Activated CD8-positive, alpha-beta memory T cell treated with anti-CD3 and anti-CD28 coated beads, Interleukin-2, amount 10 ng/mL, durations not matched to agents 7 days and 5 days (primary cell): ENCODE measurements at regions not wholly inside any gene's neighbourhood (a gene's known extent, or its start where the extent isn't known, plus 50 kb on each side); places are given as distances from the start of the nearest gene placed in this dataset.

Experiments used
- ATAC-seq: fragments of 150-1000 bp; cut with Tn5 transposase; one replicate; pipeline ENCODE4 v1.10.0; 2021; ENCODE audit warnings: moderate library complexity
- CTCF ChIA-PET: fragments of 350-600 bp; sonication (Branson Sonifier 250); formaldehyde crosslinking; loops from one replicate; lab custom pipeline; 2021; ENCODE audit warnings: antibody characterized with exemption; lab: Charles Lee
- DNase-seq: peaks from one replicate; pipeline ENCODE4 v3.0.0-alpha.2; 2020
- H3K27ac Mint-ChIP-seq: one replicate; pipeline ENCODE4 v1.8.0; 2021; ENCODE audit warnings: mild to moderate bottlenecking, mixed read lengths
- H3K27me3 Mint-ChIP-seq: one replicate; pipeline ENCODE4 v1.8.0; 2021; ENCODE audit warnings: mixed read lengths
- H3K36me3 Mint-ChIP-seq: one replicate; pipeline ENCODE4 v1.8.0; 2021; ENCODE audit warnings: mild to moderate bottlenecking, mixed read lengths
- H3K4me1 Mint-ChIP-seq: one replicate; pipeline ENCODE4 v1.8.0; 2021; ENCODE audit warnings: mixed read lengths
- H3K4me3 Mint-ChIP-seq: one replicate; pipeline ENCODE4 v1.8.0; 2021; ENCODE audit warnings: mild to moderate bottlenecking, moderate library complexity, mixed read lengths
- H3K9me3 Mint-ChIP-seq: one replicate; pipeline ENCODE4 v1.8.0; 2022; ENCODE audit warnings: low read depth, mixed read lengths

- H3K27me3 Mint-ChIP-seq = no peaks in the 10 kb centered on the region
- no peak for ATAC-seq
- no peak overlapping the region for H3K4me3 Mint-ChIP-seq
- no peak for DNase-seq
- CTCF ChIA-PET = no interaction called here
- H3K4me1 Mint-ChIP-seq = no peaks in the 10 kb centered on the region
- no peak overlapping the region for H3K27ac Mint-ChIP-seq
- H3K9me3 Mint-ChIP-seq = peaks cover 3% of the 10 kb centered on the region
- H3K36me3 Mint-ChIP-seq = no peaks in the 10 kb centered on the region
Measured at GRCh38 chr3:78405745-78406144, 1362.1 kb downstream of the ROBO1 start.

DNA sequence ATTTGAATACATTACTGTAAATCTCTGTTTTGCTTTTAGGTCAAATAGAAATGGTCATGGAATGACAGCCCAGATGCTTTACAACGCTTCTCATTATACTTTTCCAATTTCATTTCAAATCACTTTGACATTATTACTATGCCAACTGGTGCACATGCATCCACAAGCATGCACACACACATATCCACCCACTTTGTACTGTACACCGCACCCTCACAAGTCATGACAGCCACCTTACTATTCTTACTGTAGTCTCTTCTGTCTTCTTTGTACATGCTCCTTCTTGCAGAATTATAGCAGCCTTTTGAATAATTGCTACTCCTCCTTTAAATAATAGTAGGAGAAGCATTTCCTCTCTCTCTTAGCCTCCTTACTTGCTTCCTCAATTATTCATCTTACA, 1361.4 kb downstream of the ROBO1 start:
- Mint-ChIP-seq H3K9me3 (peaks cover 3% of the 10 kb centered on the region), H3K27me3 (no peaks in the 10 kb centered on the region), H3K4me3 (no peak overlapping the region), H3K4me1 (no peaks in the 10 kb centered on the region), H3K36me3 (no peaks in the 10 kb centered on the region), H3K27ac (no peak overlapping the region)
- CTCF ChIA-PET = no interaction called here
- no peak for ATAC-seq
- DNase-seq = no peak

- no peaks in the 10 kb centered on the region for H3K4me1 Mint-ChIP-seq
- CTCF ChIA-PET = no interaction called here
- ATAC-seq (no peak), DNase-seq (no peak)
- peaks cover 3% of the 10 kb centered on the region for H3K9me3 Mint-ChIP-seq
- H3K36me3 Mint-ChIP-seq = no peaks in the 10 kb centered on the region
- no peak overlapping the region for H3K27ac Mint-ChIP-seq
- H3K27me3 Mint-ChIP-seq = no peaks in the 10 kb centered on the region
- no peak overlapping the region for H3K4me3 Mint-ChIP-seq
Measured at GRCh38 chr3:78410077-78410476, 1357.7 kb downstream of the ROBO1 start.

- CTCF ChIA-PET = no interaction called here
- Mint-ChIP-seq H3K27ac (no peak overlapping the region), H3K9me3 (peaks cover 1% of the 10 kb centered on the region), H3K4me3 (no peak overlapping the region), H3K36me3 (no peaks in the 10 kb centered on the region), H3K4me1 (no peaks in the 10 kb centered on the region), H3K27me3 (no peaks in the 10 kb centered on the region)
- no peak for ATAC-seq
- no peak for DNase-seq
Measured at GRCh38 chr3:78414261-78414660, 1353.5 kb downstream of the ROBO1 start.

DNA sequence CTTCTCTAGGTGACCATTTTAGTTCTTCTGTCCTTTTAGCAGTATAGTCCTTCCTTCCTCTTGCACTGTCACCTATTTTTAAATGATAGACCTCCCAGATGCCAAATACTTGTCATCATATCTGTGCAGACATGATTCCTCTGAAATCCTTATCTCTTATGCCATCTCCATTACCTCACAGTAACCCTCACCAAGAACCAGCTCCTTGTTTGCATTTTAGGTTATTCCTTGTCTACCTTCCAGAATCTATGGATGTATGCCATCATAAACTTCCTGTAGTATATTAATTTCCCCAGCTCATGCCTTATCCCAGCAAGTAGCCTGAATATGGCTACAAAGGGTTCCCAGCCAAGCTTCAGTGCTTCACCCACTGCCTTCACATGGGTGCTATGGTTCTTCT, 1347.2 kb downstream of the ROBO1 start:
- ATAC-seq = no peak
- no peaks in the 10 kb centered on the region for H3K36me3 Mint-ChIP-seq
- no peak overlapping the region for H3K27ac Mint-ChIP-seq

DNA sequence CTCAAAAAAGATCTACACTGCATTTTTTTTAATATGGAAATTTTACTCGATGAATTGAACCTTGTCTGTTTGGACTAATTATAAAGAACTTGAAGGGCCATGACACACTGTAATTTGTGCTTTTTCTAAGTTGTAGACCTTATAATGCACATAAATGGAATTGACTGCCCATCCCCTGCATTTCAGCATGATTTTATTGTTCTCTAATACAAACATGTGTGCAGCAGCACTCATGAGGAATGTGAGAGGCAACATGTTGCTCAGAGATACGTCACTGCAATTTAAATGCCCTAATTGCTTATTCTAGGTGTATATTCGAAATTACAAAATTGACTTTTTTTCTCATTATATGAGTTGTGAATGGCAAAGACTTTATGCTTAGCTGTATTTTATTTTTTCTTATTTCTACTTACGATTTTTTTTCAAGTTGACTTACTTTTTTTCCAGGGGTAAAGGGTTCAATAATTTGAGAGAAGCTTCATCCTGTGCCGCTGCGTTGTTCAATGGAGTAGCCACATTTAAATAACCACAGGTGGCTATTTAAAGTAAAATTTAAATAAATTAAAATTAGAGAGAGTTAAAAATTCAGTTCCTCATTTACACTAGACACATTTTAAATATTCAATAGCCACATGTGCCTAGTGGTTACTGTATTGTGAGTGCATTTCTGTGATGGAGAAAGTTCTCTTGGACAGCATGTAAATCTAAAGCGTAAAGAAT, 1346.4 kb downstream of the ROBO1 start:
- no peak overlapping the region for H3K27ac Mint-ChIP-seq
- CTCF ChIA-PET = no interaction called here
- ATAC-seq = no peak

More for the DNA sequence above, 1347.2 kb downstream of the ROBO1 start:
- DNase-seq = no peak
- Mint-ChIP-seq H3K4me3 (no peak overlapping the region), H3K9me3 (peaks cover 11% of the 10 kb centered on the region), H3K27me3 (no peaks in the 10 kb centered on the region), H3K4me1 (no peaks in the 10 kb centered on the region)
- CTCF ChIA-PET = no interaction called here

GRCh38 chr3:78424656-78425055, 1343.1 kb downstream of the ROBO1 start:
- Mint-ChIP-seq H3K4me1 (no peaks in the 10 kb centered on the region), H3K9me3 (peaks cover 10% of the 10 kb centered on the region)
- ATAC-seq = no peak

More for the DNA sequence above, 1346.4 kb downstream of the ROBO1 start:
- Mint-ChIP-seq H3K4me1 (no peaks in the 10 kb centered on the region), H3K4me3 (no peak overlapping the region), H3K27me3 (no peaks in the 10 kb centered on the region), H3K36me3 (no peaks in the 10 kb centered on the region), H3K9me3 (peaks cover 11% of the 10 kb centered on the region)
- DNase-seq = no peak

DNA sequence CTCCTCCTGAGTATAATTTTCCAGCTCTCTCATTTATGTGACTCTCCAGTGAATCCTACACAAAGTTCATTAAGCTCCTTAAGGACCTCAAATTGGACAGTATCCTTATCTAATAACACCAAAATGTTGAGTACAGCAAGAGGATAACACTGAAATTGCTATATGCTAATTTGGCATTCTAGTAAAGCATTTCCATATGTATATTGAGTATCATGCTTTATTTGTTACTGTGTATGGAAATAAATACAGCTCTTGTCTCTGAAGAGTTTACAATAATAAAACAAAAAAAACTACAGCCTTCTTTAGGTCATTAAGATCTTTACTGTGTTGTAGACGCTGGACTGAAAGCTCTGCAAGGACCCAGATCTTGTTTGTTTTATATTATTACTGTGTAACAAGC, 1341.3 kb downstream of the ROBO1 start:
- no peaks in the 10 kb centered on the region for H3K4me1 Mint-ChIP-seq
- ATAC-seq (no peak), DNase-seq (no peak)
- H3K36me3 Mint-ChIP-seq = no peaks in the 10 kb centered on the region
- CTCF ChIA-PET = no interaction called here
- H3K27me3 Mint-ChIP-seq = no peaks in the 10 kb centered on the region
- H3K27ac Mint-ChIP-seq = no peak overlapping the region
- peaks cover 7% of the 10 kb centered on the region for H3K9me3 Mint-ChIP-seq
- H3K4me3 Mint-ChIP-seq = no peak overlapping the region

More at GRCh38 chr3:78424656-78425055, 1343.1 kb downstream of the ROBO1 start:
- CTCF ChIA-PET = no interaction called here
- Mint-ChIP-seq H3K4me3 (no peak overlapping the region), H3K27me3 (no peaks in the 10 kb centered on the region), H3K27ac (no peak overlapping the region), H3K36me3 (no peaks in the 10 kb centered on the region)
- no peak for DNase-seq

DNA sequence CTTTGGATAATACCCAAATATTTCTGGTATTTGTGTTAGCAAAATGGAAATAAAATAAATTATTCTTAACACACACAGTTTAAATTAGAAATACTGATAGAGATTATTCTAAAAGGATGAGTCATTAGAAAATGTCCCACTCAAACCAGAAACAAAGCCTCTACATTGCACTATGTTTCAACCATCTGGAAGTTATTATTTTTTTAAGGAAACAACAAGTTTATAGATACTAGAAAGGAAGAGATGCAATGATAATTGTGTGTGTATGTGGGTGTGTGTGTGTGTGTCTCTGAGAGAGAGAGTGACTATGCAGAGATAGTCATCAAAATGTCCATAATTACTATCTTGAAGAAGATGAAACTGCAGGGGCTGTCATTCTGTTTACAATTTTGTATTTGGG, 1340.5 kb downstream of the ROBO1 start:
- H3K4me3 Mint-ChIP-seq = no peak overlapping the region
- peaks cover 7% of the 10 kb centered on the region for H3K9me3 Mint-ChIP-seq
- CTCF ChIA-PET = no interaction called here
- DNase-seq (no peak), ATAC-seq (no peak)
- no peaks in the 10 kb centered on the region for H3K36me3 Mint-ChIP-seq
- H3K4me1 Mint-ChIP-seq = no peaks in the 10 kb centered on the region
- no peak overlapping the region for H3K27ac Mint-ChIP-seq
- H3K27me3 Mint-ChIP-seq = no peaks in the 10 kb centered on the region

GRCh38 chr3:78430741-78431140, 1337.1 kb downstream of the ROBO1 start:
- ATAC-seq = no peak
- H3K4me1 Mint-ChIP-seq = no peaks in the 10 kb centered on the region
- no peak for DNase-seq
- H3K36me3 Mint-ChIP-seq = no peaks in the 10 kb centered on the region
- H3K9me3 Mint-ChIP-seq = peaks cover 3% of the 10 kb centered on the region
- CTCF ChIA-PET = no interaction called here
- no peak overlapping the region for H3K4me3 Mint-ChIP-seq
- no peaks in the 10 kb centered on the region for H3K27me3 Mint-ChIP-seq
- no peak overlapping the region for H3K27ac Mint-ChIP-seq

DNA sequence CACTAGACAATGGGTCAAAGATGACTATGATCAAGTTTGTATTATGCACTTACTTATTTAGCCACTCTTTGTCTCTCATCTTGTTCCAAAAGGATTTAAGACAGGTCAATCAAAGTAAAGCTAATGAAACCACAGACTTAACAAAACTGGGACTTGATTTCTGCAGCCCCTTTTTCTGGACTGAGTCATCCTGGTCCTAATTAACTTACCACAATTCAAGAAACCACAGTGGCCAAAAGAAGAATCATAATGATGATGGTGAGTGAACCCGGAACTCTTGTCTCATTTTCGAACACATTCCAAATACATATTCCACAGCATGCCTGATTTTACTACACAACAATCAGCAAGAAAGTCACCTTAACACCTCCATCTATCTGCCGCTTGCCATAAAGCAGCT, 1333.0 kb downstream of the ROBO1 start:
- no peak for DNase-seq
- no peak for ATAC-seq
- Mint-ChIP-seq H3K36me3 (no peaks in the 10 kb centered on the region), H3K27ac (no peak overlapping the region), H3K4me1 (no peaks in the 10 kb centered on the region), H3K9me3 (peaks cover 7% of the 10 kb centered on the region), H3K4me3 (no peak overlapping the region), H3K27me3 (no peaks in the 10 kb centered on the region)
- CTCF ChIA-PET = no interaction called here

- no peak overlapping the region for H3K4me3 Mint-ChIP-seq
- no peak for DNase-seq
- no peaks in the 10 kb centered on the region for H3K27me3 Mint-ChIP-seq
- peaks cover 11% of the 10 kb centered on the region for H3K9me3 Mint-ChIP-seq
- no peaks in the 10 kb centered on the region for H3K36me3 Mint-ChIP-seq
- ATAC-seq = no peak
- CTCF ChIA-PET = no interaction called here
- H3K4me1 Mint-ChIP-seq = no peaks in the 10 kb centered on the region
- no peak overlapping the region for H3K27ac Mint-ChIP-seq
Measured at GRCh38 chr3:78455166-78455565, 1312.6 kb downstream of the ROBO1 start.

DNA sequence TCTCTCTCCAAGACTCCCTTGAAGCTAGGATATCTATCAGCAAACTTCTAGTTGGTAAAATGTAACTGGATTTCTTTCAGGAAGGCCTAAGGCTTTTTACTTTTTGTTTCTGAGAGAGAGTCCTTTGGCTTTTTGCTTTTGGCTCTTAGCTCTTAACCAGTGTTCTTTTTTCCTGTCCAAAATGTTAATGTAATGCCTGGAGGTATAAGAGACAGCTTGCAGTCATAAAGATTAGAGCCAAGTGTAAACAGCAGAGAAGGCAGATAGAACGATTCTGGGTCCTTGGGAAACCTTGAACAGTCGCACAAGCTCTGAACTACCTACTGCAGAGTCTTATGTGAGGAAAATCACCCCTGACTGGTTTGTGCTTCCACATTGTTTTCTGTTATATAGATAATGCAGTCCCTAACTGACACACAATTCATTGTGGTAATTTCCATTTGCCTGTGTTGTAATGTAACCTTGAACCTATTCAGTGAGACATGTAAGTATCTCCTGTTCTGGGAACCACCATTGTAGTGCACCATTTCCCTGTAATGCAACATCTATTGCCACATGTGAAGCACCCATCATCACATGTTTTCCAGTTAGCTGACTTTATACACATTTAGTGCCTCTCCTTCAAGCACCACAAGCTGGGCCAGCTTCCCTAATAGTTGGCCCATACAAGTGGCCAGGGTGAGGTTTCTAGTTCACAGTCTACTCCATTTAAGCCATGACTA, 1311.9 kb downstream of the ROBO1 start:
- Mint-ChIP-seq H3K27me3 (no peaks in the 10 kb centered on the region), H3K27ac (no peak overlapping the region), H3K36me3 (no peaks in the 10 kb centered on the region), H3K4me1 (no peaks in the 10 kb centered on the region), H3K4me3 (no peak overlapping the region), H3K9me3 (peaks cover 11% of the 10 kb centered on the region)
- CTCF ChIA-PET = no interaction called here
- ATAC-seq (no peak), DNase-seq (no peak)

DNA sequence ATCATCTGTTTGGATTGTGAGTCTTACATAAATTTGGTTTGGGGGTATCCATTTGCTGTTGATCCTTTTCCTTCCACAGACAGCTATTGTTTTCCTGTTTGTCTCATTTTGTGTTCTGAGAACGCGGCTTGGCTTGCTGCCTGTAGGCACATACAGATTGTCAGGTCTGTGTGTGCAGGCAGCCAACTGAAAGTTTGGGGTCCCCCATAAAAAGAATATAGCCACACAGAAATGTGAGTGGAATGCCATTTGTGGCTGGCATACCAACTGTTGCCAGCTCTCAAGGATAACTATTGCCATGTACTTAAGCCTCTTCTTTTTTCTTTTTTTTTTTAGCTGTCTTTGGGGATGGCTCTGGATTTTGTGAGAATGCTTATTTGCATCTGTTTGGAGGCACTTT, 1308.0 kb downstream of the ROBO1 start:
- H3K4me1 Mint-ChIP-seq = no peaks in the 10 kb centered on the region
- H3K36me3 Mint-ChIP-seq = no peaks in the 10 kb centered on the region
- no peaks in the 10 kb centered on the region for H3K27me3 Mint-ChIP-seq
- ATAC-seq (no peak), DNase-seq (no peak)
- peaks cover 11% of the 10 kb centered on the region for H3K9me3 Mint-ChIP-seq
- H3K27ac Mint-ChIP-seq = no peak overlapping the region
- no peak overlapping the region for H3K4me3 Mint-ChIP-seq
- CTCF ChIA-PET = no interaction called here
